Lower lobe of right lung (tissue), 2 donors: ENCODE measurements at regions not wholly inside any gene's neighbourhood (a gene's known extent, or its start where the extent isn't known, plus 50 kb on each side); places are given as distances from the start of the nearest gene placed in this dataset.

Source experiments
- ATAC-seq, 2 donors: fragments of 200-7000 bp; cut with Tn5 transposase; one replicate each; pipeline ENCODE4 v1.9.1; 2020 to 2022; ENCODE audit warnings: mild to moderate bottlenecking in 2 of 2, moderate library complexity in 2 of 2
- DNase-seq: peaks from one replicate; pipeline ENCODE4 v3.0.0-alpha.2; 2020
- H3K27ac ChIP-seq: fragments of 200-600 bp; one replicate; pipeline ENCODE4 v1.8.0; 2022
- H3K27me3 ChIP-seq: fragments of 200-600 bp; one replicate; pipeline ENCODE4 v1.8.0; 2022; ENCODE audit warnings: low read depth
- H3K36me3 ChIP-seq: fragments of 200-600 bp; one replicate; pipeline ENCODE4 v1.8.0; 2022; ENCODE audit warnings: mild to moderate bottlenecking
- H3K4me1 ChIP-seq: fragments of 200-600 bp; one replicate; pipeline ENCODE4 v1.8.0; 2022
- H3K4me3 ChIP-seq: fragments of 200-600 bp; one replicate; pipeline ENCODE4 v1.8.0; 2022; ENCODE audit warnings: mild to moderate bottlenecking
- H3K9me3 ChIP-seq: fragments of 200-600 bp; one replicate; pipeline ENCODE4 v1.8.0; 2022
- CTCF ChIP-seq: fragments of 200-600 bp; IDR thresholded peaks from one replicate; pipeline ENCODE4 v1.8.0; 2022; ENCODE audit warnings: antibody characterized with exemption, mild to moderate bottlenecking
- intact Hi-C: fragments of 100-400 bp; cut with DNase I; formaldehyde crosslinking; loops from one replicate; pipeline ENCODE4 v1.11.0; 2022
- donor health status: DM: no; HTN: yes; CAD: no; lungs with severe emphysema.

GRCh38 chr5:155342956-155343355, 329.4 kb downstream of the KIF4B start:
- no peaks in the 10 kb centered on the region for H3K9me3 ChIP-seq
- intact Hi-C loops, result no loop called here
- no peaks in the 10 kb centered on the region for H3K27me3 ChIP-seq
- no peaks in the 10 kb centered on the region for H3K36me3 ChIP-seq
- no peak for DNase-seq
- ATAC-seq, result no peak
- H3K27ac ChIP-seq, result no peak overlapping the region
- H3K4me1 ChIP-seq, result no peaks in the 10 kb centered on the region
- no peak overlapping the region for H3K4me3 ChIP-seq
- TF ChIP-seq CTCF, result no peak

- Histone ChIP-seq H3K27me3 (no peaks in the 10 kb centered on the region), H3K27ac (no peak overlapping the region), H3K9me3 (no peaks in the 10 kb centered on the region), H3K36me3 (no peaks in the 10 kb centered on the region), H3K4me3 (no peak overlapping the region), H3K4me1 (no peaks in the 10 kb centered on the region)
- TF ChIP-seq CTCF, result no peak
- intact Hi-C loops, result no loop called here
- DNase-seq (no peak), ATAC-seq (no peak)
Measured at GRCh38 chr5:155343468-155343867, 329.9 kb downstream of the KIF4B start.

- Histone ChIP-seq H3K36me3 (no peaks in the 10 kb centered on the region), H3K4me3 (no peak overlapping the region), H3K27me3 (no peaks in the 10 kb centered on the region), H3K27ac (no peak overlapping the region), H3K9me3 (peaks cover 13% of the 10 kb centered on the region), H3K4me1 (no peaks in the 10 kb centered on the region)
- no peak for DNase-seq
- ATAC-seq, result no peak
- intact Hi-C loops, result no loop called here
- TF ChIP-seq CTCF, result no peak
Measured at GRCh38 chr5:155353231-155353630, 339.7 kb downstream of the KIF4B start.

- intact Hi-C loops, result no loop called here
- Histone ChIP-seq H3K4me3 (no peak overlapping the region), H3K4me1 (no peaks in the 10 kb centered on the region), H3K9me3 (no peaks in the 10 kb centered on the region), H3K36me3 (no peaks in the 10 kb centered on the region), H3K27me3 (no peaks in the 10 kb centered on the region), H3K27ac (no peak overlapping the region)
- ATAC-seq (no peak), DNase-seq (no peak)
- TF ChIP-seq CTCF, result no peak
Measured at GRCh38 chr5:155366096-155366495, 352.5 kb downstream of the KIF4B start.

GRCh38 chr5:155367841-155368240, 354.3 kb downstream of the KIF4B start:
- TF ChIP-seq CTCF, result no peak
- Histone ChIP-seq H3K4me3 (no peak overlapping the region), H3K36me3 (no peaks in the 10 kb centered on the region), H3K27ac (no peak overlapping the region), H3K4me1 (no peaks in the 10 kb centered on the region), H3K27me3 (no peaks in the 10 kb centered on the region), H3K9me3 (no peaks in the 10 kb centered on the region)
- ATAC-seq (no peak), DNase-seq (no peak)
- intact Hi-C loops, result no loop called here

- H3K27me3 ChIP-seq, result no peaks in the 10 kb centered on the region
- no peak overlapping the region for H3K27ac ChIP-seq
- H3K36me3 ChIP-seq, result no peaks in the 10 kb centered on the region
- no peak overlapping the region for H3K4me3 ChIP-seq
- no peak for TF ChIP-seq CTCF
- H3K4me1 ChIP-seq, result no peaks in the 10 kb centered on the region
- DNase-seq (no peak), ATAC-seq (no peak)
- intact Hi-C loops, result no loop called here
- H3K9me3 ChIP-seq, result no peaks in the 10 kb centered on the region
Measured at GRCh38 chr5:155368490-155368889, 354.9 kb downstream of the KIF4B start.
